Type B pancreatic cell (in vitro differentiated cells): ENCODE measurements at regions not wholly inside any gene's neighbourhood (a gene's known extent, or its start where the extent isn't known, plus 50 kb on each side); places are given as distances from the start of the nearest gene placed in this dataset.
"Not testable (repeated sequence)": the region's sequence is repeated elsewhere in the genome, so short reads cannot be mapped to it uniquely, and the experiment has no call there.

ENCODE experiments used
- DNase-seq: peaks from one replicate; pipeline ENCODE4 v3.0.0; 2021; ENCODE audit warnings: mixed read lengths; ENCODE audit not compliant: unreplicated experiment; ENCODE audit errors: extremely low spot score
- H3K27ac Mint-ChIP-seq: 2 replicates; pipeline ENCODE4 v1.8.0; 2021; ENCODE audit warnings: mild to moderate bottlenecking, mixed read lengths
- H3K27me3 Mint-ChIP-seq: 2 replicates; pipeline ENCODE4 v1.8.0; 2021; ENCODE audit warnings: mixed read lengths
- H3K36me3 Mint-ChIP-seq: 2 replicates; pipeline ENCODE4 v1.8.0; 2021; ENCODE audit warnings: mixed read lengths
- H3K4me1 Mint-ChIP-seq: one replicate; pipeline ENCODE4 v1.8.0; 2021; ENCODE audit warnings: mixed read lengths; ENCODE audit not compliant: unreplicated experiment
- H3K4me3 Mint-ChIP-seq: 2 replicates; pipeline ENCODE4 v1.8.0; 2021; ENCODE audit warnings: mild to moderate bottlenecking, mixed read lengths
- H3K9me3 Mint-ChIP-seq: 2 replicates; pipeline ENCODE4 v1.8.0; 2021; ENCODE audit warnings: mixed read lengths
- CTCF ChIP-seq: fragments of 200-600 bp; sonication (generic); conservative IDR thresholded peaks from 2 replicates; pipeline ENCODE4 v1.5.0; 2021; ENCODE audit warnings: antibody characterized with exemption, mild to moderate bottlenecking

DNA sequence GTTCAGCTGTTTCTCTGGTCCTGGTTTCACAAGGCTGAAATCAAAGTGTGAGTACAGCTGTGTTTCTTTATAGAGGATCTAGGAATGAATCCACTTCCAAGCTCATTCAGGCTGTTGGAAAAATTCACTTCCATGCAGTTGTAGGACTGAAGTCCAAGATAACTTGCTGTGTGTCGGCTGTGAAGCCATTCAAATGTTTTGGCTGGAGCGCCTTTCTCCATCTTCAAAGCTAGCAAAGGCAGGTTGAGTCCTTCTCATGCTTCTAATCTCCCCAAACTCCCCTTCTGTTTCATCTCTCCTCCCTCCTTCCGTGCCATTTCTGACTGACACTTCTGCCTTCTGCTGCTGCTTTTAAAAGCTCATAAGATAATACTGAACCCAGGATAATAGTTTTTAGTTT, 1195.4 kb upstream of the LRRN3 start:
- TF ChIP-seq CTCF = no peak
- DNase-seq = no peak
- no peaks in the 10 kb centered on the region for H3K36me3 Mint-ChIP-seq
- no peaks in the 10 kb centered on the region for H3K9me3 Mint-ChIP-seq
- H3K27me3 Mint-ChIP-seq = no peaks in the 10 kb centered on the region
- H3K4me3 Mint-ChIP-seq = no peak overlapping the region
- H3K27ac Mint-ChIP-seq = no peak overlapping the region
- peaks cover 5% of the 10 kb centered on the region for H3K4me1 Mint-ChIP-seq

- Mint-ChIP-seq H3K27me3 (no peaks in the 10 kb centered on the region), H3K36me3 (no peaks in the 10 kb centered on the region), H3K4me1 (no peaks in the 10 kb centered on the region), H3K9me3 (no peaks in the 10 kb centered on the region), H3K27ac (no peak overlapping the region), H3K4me3 (no peak overlapping the region)
- DNase-seq = no peak
- TF ChIP-seq CTCF = no peak
These were observed 1189.0 kb upstream of the LRRN3 start for GRCh38 chr7:109901926-109902325.

DNA sequence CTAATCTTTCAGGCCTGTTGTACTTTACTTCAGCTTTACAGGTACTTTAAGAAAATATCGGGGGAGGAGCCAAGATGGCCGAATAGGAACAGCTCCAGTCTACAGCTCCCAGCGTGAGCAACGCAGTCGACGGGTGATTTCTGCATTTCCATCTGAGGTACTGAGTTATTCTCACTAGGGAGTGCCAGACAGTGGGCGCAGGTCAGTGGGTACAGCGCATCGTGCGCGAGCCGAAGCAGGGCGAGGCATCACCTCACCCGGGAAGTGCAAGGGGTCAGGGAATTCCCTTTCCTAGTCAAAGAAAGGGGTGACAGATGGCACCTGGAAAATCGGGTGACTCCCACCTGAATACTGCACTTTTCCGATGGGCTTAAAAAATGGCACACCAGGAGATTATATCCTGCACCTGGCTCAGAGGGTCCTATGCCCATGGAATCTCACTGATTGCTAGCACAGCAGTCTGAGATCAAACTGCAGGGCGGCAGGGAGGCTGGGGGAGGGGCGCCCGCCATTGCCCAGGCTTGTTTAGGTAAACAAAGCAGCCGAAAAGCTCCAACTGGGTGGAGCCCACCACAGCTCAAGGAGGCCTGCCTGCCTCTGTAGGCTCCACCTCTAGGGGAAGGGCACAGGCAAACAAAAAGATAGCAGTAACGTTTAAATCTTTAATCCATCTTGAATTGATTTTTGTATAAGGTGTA, 1185.4 kb upstream of the LRRN3 start:
- not testable (repeated sequence) for H3K36me3 Mint-ChIP-seq, H3K27me3 Mint-ChIP-seq, DNase-seq, H3K9me3 Mint-ChIP-seq, H3K27ac Mint-ChIP-seq, H3K4me3 Mint-ChIP-seq, H3K4me1 Mint-ChIP-seq

DNA sequence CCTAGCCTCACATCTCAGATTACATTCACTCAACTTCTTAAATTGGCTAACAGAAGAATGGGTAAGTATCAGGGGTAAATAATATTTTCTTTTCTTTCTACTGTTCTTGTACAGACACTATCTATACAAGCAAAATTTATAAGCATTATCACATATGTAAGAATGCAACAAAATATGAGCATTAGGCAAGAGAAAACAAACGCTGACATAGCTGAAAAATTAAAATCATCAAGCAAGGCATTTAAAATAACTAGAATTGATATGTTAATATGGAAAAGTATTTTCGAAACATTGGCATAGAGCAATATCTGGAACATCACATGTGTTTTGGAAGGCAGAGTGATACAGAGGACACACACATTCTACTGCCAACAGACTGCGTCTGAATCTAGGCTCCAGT, 1175.3 kb upstream of the LRRN3 start:
- no peak for DNase-seq
- no peak for TF ChIP-seq CTCF
- Mint-ChIP-seq H3K9me3 (no peaks in the 10 kb centered on the region), H3K4me3 (no peak overlapping the region), H3K27me3 (no peaks in the 10 kb centered on the region), H3K4me1 (no peaks in the 10 kb centered on the region), H3K36me3 (no peaks in the 10 kb centered on the region), H3K27ac (no peak overlapping the region)

GRCh38 chr7:109926738-109927137, 1164.2 kb upstream of the LRRN3 start:
- TF ChIP-seq CTCF = no peak
- Mint-ChIP-seq H3K4me3 (no peak overlapping the region), H3K9me3 (peaks cover 5% of the 10 kb centered on the region), H3K36me3 (no peaks in the 10 kb centered on the region), H3K27me3 (no peaks in the 10 kb centered on the region), H3K27ac (no peak overlapping the region), H3K4me1 (no peaks in the 10 kb centered on the region)
- no peak for DNase-seq

DNA sequence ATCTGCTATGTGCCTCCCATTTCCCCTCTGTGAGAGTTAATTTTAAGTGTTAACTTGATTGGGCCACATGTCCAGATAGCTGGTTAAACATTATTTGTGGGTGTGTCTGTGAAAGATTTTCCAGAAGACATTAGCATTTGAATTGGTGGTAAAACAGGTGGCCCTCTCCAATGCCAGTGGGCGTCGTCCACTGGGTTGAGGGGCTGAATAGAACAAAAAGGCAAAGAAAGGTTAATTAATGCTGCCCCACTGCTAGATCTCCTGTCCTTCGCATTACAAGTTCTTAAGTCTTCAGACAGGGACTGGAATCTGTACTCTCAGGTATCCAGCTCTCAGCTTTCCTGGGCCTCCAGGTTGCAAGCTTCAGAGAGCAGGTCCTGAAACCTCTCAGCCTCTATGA, 1160.9 kb upstream of the LRRN3 start:
- no peaks in the 10 kb centered on the region for H3K4me1 Mint-ChIP-seq
- no peak for TF ChIP-seq CTCF
- peaks cover 5% of the 10 kb centered on the region for H3K9me3 Mint-ChIP-seq
- H3K27me3 Mint-ChIP-seq = no peaks in the 10 kb centered on the region
- H3K27ac Mint-ChIP-seq = no peak overlapping the region
- no peak overlapping the region for H3K4me3 Mint-ChIP-seq
- DNase-seq = no peak
- H3K36me3 Mint-ChIP-seq = no peaks in the 10 kb centered on the region
